ENCODE measurements at regions not wholly inside any gene's neighbourhood (a gene's known extent, or its start where the extent isn't known, plus 50 kb on each side); places are given as distances from the start of the nearest gene placed in this dataset.

DNA sequence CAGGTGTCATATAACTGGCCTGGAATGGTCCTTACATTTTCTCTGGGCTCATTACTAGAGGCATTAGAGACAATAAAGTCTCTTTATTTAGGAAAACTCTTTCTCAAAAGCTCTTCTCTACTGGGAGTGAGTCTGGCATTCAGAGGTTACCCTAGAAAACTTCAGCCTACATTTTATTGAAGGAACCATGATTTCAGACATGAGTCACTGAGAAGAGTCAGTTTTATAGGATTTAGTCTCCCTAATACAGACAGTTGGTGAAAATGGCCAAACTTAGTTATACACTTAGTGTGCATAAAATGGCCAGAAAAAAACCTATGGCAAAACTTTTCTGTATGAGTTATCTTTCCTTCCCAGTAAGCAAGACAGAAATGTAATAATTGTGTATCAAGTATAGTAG lies 689.4 kb downstream of the ZEB2 start:
- TF ChIP-seq, protein P1, sequence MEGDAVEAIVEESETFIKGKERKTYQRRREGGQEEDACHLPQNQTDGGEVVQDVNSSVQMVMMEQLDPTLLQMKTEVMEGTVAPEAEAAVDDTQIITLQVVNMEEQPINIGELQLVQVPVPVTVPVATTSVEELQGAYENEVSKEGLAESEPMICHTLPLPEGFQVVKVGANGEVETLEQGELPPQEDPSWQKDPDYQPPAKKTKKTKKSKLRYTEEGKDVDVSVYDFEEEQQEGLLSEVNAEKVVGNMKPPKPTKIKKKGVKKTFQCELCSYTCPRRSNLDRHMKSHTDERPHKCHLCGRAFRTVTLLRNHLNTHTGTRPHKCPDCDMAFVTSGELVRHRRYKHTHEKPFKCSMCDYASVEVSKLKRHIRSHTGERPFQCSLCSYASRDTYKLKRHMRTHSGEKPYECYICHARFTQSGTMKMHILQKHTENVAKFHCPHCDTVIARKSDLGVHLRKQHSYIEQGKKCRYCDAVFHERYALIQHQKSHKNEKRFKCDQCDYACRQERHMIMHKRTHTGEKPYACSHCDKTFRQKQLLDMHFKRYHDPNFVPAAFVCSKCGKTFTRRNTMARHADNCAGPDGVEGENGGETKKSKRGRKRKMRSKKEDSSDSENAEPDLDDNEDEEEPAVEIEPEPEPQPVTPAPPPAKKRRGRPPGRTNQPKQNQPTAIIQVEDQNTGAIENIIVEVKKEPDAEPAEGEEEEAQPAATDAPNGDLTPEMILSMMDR (IDR thresholded peaks at IDR 0.05) = no peak
- Histone ChIP-seq H3K27ac (ENCODE audit: low read length) (no peak overlapping the region), H3K36me3 (ENCODE audit: control insufficient read depth, insufficient read depth, low read length) (no peaks in the 10 kb centered on the region), H3K4me1 (ENCODE audit: control insufficient read depth, insufficient read depth, low read length) (no peaks in the 10 kb centered on the region), H3K4me3 (ENCODE audit: low read length) (no peak overlapping the region), H3K27me3 (ENCODE audit: control insufficient read depth, insufficient read depth, low read length) (no peaks in the 10 kb centered on the region), H3K9me3 (ENCODE audit: control insufficient read depth, insufficient read depth, low read length) (no peaks in the 10 kb centered on the region)
- no peak for DNase-seq
- ATAC-seq = no peak
- Mint-ChIP-seq H3K9me3 (no peaks in the 10 kb centered on the region), H3K27ac (no peak overlapping the region), H3K4me3 (no peak overlapping the region), H3K36me3 (no peaks in the 10 kb centered on the region), H3K27me3 (ENCODE audit: low read depth in 2 of 2) (peaks cover 5 to 6% of the 10 kb centered on the region in 2 donors), H3K4me1 (no peaks in the 10 kb centered on the region)
- intact Hi-C loops (cut with micrococcal nuclease) = no loop called here

DNA sequence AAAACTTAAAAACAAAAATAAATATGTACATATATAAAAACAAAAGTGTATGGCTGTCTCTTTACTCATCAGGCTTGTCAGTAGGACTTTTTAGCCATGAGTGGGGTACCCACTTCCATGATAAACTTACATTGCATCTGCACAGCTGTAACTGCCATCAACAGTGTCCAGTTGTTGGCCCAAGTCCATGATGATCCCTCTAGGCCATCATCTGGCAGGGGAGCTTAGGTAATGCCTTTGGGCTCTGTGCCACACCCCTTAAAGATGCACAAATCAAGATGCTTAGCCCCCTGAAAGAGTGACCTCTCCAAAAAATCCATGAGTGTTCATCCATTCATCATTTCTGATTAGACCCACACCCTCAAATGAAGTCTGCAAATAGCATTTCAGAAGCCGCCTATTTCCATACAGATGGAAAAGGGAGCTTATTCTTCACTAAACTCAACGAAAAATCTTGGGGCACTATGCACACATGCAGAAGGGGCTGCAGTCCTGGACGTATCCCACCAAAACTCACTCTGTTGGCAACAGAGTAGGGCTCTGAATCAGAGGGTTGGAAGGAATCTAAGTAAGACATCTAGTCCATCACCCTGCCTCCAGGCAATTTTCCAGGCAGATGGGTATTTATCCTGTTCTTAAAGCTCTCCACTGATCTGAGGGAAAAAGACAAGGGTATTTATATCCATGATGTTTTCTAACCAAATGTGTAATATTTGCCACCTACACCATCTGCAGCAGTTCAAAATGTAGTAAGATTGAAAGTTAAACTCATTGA lies 691.0 kb downstream of the ZEB2 start:
- H3K27ac ChIP-seq (ENCODE audit: low read length) = no peak overlapping the region
- ATAC-seq = no peak
- H3K4me1 ChIP-seq (ENCODE audit: control insufficient read depth, insufficient read depth, low read length) = no peaks in the 10 kb centered on the region
- H3K36me3 ChIP-seq (ENCODE audit: control insufficient read depth, insufficient read depth, low read length) = no peaks in the 10 kb centered on the region
- no peaks in the 10 kb centered on the region for H3K27me3 ChIP-seq (ENCODE audit: control insufficient read depth, insufficient read depth, low read length)
- no peak for DNase-seq
- H3K9me3 ChIP-seq (ENCODE audit: control insufficient read depth, insufficient read depth, low read length) = no peaks in the 10 kb centered on the region
- no peaks in the 10 kb centered on the region for H3K36me3 Mint-ChIP-seq
- no peak overlapping the region for H3K4me3 ChIP-seq (ENCODE audit: low read length)
- no peaks in the 10 kb centered on the region for H3K9me3 Mint-ChIP-seq
- intact Hi-C loops (cut with micrococcal nuclease) = no loop called here
- H3K27ac Mint-ChIP-seq = no peak overlapping the region
- H3K27me3 Mint-ChIP-seq (ENCODE audit: low read depth in 2 of 2) = peaks cover 5 to 6% of the 10 kb centered on the region in 2 donors
- no peak overlapping the region for H3K4me3 Mint-ChIP-seq
- H3K4me1 Mint-ChIP-seq = no peaks in the 10 kb centered on the region
- WGBS (ENCODE audit: insufficient coverage) = 83% methylated on average over 3 of the region's 3 CpGs
- TF ChIP-seq, protein P1 (IDR thresholded peaks at IDR 0.05) = no peak

DNA sequence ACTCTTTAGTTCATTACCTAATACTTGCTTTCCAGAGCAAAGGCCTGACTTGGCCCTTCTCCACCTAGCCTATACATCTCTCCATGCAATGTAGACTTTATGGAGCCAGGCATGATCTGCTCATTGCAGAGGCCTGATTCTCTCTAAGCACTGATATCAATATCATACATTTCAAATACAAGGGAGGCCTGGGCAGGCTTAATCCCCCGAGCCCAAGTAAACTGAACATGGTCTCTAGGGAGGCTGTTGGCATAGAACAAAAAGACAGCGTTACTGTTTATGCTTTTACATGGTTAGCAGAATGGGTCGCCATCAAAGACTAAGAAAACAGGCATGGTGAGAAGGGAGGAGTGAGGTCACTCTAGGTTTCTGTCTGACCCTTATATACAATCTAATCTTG lies 695.1 kb downstream of the ZEB2 start:
- Mint-ChIP-seq H3K27me3 (ENCODE audit: low read depth in 2 of 2) (peaks cover 11 to 21% of the 10 kb centered on the region in 2 donors), H3K27ac (no peak overlapping the region), H3K4me1 (no peaks in the 10 kb centered on the region), H3K4me3 (no peak overlapping the region), H3K9me3 (no peaks in the 10 kb centered on the region), H3K36me3 (no peaks in the 10 kb centered on the region)
- 64% methylated on average over 3 of the region's 3 CpGs for WGBS (ENCODE audit: insufficient coverage)
- no peak for ATAC-seq
- H3K36me3 ChIP-seq (ENCODE audit: control insufficient read depth, insufficient read depth, low read length) = no peaks in the 10 kb centered on the region
- no peaks in the 10 kb centered on the region for H3K4me1 ChIP-seq (ENCODE audit: control insufficient read depth, insufficient read depth, low read length)
- DNase-seq = no peak
- no peaks in the 10 kb centered on the region for H3K9me3 ChIP-seq (ENCODE audit: control insufficient read depth, insufficient read depth, low read length)
- no peak overlapping the region for H3K27ac ChIP-seq (ENCODE audit: low read length)
- peaks cover 2% of the 10 kb centered on the region for H3K27me3 ChIP-seq (ENCODE audit: control insufficient read depth, insufficient read depth, low read length)
- TF ChIP-seq, protein P1 (IDR thresholded peaks at IDR 0.05) = no peak
- intact Hi-C loops (cut with micrococcal nuclease) = no loop called here
- H3K4me3 ChIP-seq (ENCODE audit: low read length) = no peak overlapping the region

DNA sequence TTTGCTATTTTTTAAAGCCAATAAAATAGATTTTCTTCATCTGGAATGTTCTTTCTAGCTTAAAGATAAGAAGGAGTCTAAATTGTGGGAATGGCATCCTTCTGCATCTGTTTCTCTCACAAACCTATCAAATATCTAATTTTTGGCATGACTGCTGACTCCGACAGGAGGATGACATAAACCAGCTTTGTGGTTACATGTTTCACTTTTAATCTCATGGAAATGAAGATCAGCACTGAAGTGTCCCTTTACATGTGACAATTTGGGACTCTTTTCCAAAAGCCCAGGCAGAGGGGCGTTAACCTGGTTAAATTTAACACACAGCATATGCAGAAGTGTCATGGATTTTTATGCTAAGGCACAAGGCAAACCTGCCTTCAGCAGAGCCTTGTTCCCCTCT lies 694.7 kb downstream of the ARHGAP15 start:
- intact Hi-C loops (cut with micrococcal nuclease) = no loop called here
- H3K9me3 ChIP-seq (ENCODE audit: control insufficient read depth, insufficient read depth, low read length) = no peaks in the 10 kb centered on the region
- no peak for DNase-seq
- no peak overlapping the region for H3K27ac ChIP-seq (ENCODE audit: low read length)
- no peaks in the 10 kb centered on the region for H3K36me3 Mint-ChIP-seq
- TF ChIP-seq, protein P1 (IDR thresholded peaks at IDR 0.05) = no peak
- H3K27ac Mint-ChIP-seq = no peak overlapping the region
- H3K4me1 ChIP-seq (ENCODE audit: control insufficient read depth, insufficient read depth, low read length) = no peaks in the 10 kb centered on the region
- H3K27me3 ChIP-seq (ENCODE audit: control insufficient read depth, insufficient read depth, low read length) = peaks cover 2% of the 10 kb centered on the region
- WGBS (ENCODE audit: insufficient coverage) = 81% methylated on average over 2 of the region's 2 CpGs
- H3K27me3 Mint-ChIP-seq (ENCODE audit: low read depth in 2 of 2) = peaks cover 11 to 22% of the 10 kb centered on the region in 2 donors
- no peaks in the 10 kb centered on the region for H3K9me3 Mint-ChIP-seq
- H3K36me3 ChIP-seq (ENCODE audit: control insufficient read depth, insufficient read depth, low read length) = no peaks in the 10 kb centered on the region
- H3K4me1 Mint-ChIP-seq = no peaks in the 10 kb centered on the region
- ATAC-seq = no peak
- H3K4me3 ChIP-seq (ENCODE audit: low read length) = no peak overlapping the region
- no peak overlapping the region for H3K4me3 Mint-ChIP-seq

Measured in natural killer cell (primary cell).